ENCODE measurements at regions not wholly inside any gene's neighbourhood (a gene's known extent, or its start where the extent isn't known, plus 50 kb on each side); places are given as distances from the start of the nearest gene placed in this dataset.

- Histone ChIP-seq H3K4me3 (no peak overlapping the region), H3K4me1 (no peaks in the 10 kb centered on the region), H3K27me3 (ENCODE audit: low read depth) (no peaks in the 10 kb centered on the region), H3K9me3 (replicated peaks) (no peaks in the 10 kb centered on the region), H3K27ac (replicated peaks) (no peak overlapping the region), H3K36me3 (no peaks in the 10 kb centered on the region)
- DNase-seq = no peak
- intact Hi-C loops (cut with micrococcal nuclease) = no loop called here
- TF ChIP-seq, protein P1, sequence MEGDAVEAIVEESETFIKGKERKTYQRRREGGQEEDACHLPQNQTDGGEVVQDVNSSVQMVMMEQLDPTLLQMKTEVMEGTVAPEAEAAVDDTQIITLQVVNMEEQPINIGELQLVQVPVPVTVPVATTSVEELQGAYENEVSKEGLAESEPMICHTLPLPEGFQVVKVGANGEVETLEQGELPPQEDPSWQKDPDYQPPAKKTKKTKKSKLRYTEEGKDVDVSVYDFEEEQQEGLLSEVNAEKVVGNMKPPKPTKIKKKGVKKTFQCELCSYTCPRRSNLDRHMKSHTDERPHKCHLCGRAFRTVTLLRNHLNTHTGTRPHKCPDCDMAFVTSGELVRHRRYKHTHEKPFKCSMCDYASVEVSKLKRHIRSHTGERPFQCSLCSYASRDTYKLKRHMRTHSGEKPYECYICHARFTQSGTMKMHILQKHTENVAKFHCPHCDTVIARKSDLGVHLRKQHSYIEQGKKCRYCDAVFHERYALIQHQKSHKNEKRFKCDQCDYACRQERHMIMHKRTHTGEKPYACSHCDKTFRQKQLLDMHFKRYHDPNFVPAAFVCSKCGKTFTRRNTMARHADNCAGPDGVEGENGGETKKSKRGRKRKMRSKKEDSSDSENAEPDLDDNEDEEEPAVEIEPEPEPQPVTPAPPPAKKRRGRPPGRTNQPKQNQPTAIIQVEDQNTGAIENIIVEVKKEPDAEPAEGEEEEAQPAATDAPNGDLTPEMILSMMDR (IDR thresholded peaks at IDR 0.05; ENCODE audit: borderline replicate concordance) = no peak
These were observed 1294.3 kb upstream of the ATXN8OS start for GRCh38 chr13:68813180-68813796.

GRCh38 chr13:68810660-68811059, 1297.0 kb upstream of the ATXN8OS start:
- no peak for DNase-seq

DNA sequence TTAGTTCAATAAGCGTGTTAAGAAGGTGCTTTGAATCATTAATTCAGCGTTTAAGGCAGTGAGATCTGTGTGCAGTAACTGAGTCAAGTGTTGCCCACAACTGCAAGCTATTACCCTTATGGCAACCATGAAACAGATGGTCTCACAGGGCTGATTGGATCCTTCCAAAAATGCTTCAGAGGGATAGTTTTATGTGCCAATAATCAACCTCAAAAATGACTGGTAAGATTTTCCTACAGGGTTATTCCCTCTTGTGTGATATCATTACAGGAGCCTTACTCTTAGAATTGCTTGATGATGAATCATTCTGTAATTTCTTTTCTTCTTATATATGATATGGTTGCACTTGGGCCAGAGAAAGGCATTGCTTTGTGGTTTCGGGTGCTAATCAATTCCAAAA, 1299.2 kb upstream of the ATXN8OS start:
- Histone ChIP-seq H3K4me3 (no peak overlapping the region), H3K4me1 (no peaks in the 10 kb centered on the region), H3K36me3 (no peaks in the 10 kb centered on the region), H3K9me3 (replicated peaks) (no peaks in the 10 kb centered on the region), H3K27ac (replicated peaks) (no peak overlapping the region), H3K27me3 (ENCODE audit: low read depth) (no peaks in the 10 kb centered on the region)
- TF ChIP-seq, protein P1 (IDR thresholded peaks at IDR 0.05; ENCODE audit: borderline replicate concordance) = no peak
- no peak for DNase-seq
- intact Hi-C loops (cut with micrococcal nuclease) = no loop called here

More at GRCh38 chr13:68810660-68811059, 1297.0 kb upstream of the ATXN8OS start:
- Histone ChIP-seq H3K27me3 (ENCODE audit: low read depth) (no peaks in the 10 kb centered on the region), H3K36me3 (no peaks in the 10 kb centered on the region), H3K9me3 (replicated peaks) (no peaks in the 10 kb centered on the region), H3K27ac (replicated peaks) (no peak overlapping the region), H3K4me3 (no peak overlapping the region), H3K4me1 (no peaks in the 10 kb centered on the region)
- TF ChIP-seq, protein P1 (IDR thresholded peaks at IDR 0.05; ENCODE audit: borderline replicate concordance) = no peak
- intact Hi-C loops (cut with micrococcal nuclease) = no loop called here

GRCh38 chr13:68806125-68806524, 1301.5 kb upstream of the ATXN8OS start:
- DNase-seq = no peak
- H3K27me3 ChIP-seq (ENCODE audit: low read depth) = no peaks in the 10 kb centered on the region
- H3K4me1 ChIP-seq = no peaks in the 10 kb centered on the region
- no peaks in the 10 kb centered on the region for H3K36me3 ChIP-seq
- intact Hi-C loops (cut with micrococcal nuclease) = no loop called here
- H3K4me3 ChIP-seq = no peak overlapping the region
- no peaks in the 10 kb centered on the region for H3K9me3 ChIP-seq (replicated peaks)
- H3K27ac ChIP-seq (replicated peaks) = no peak overlapping the region
- TF ChIP-seq, protein P1 (IDR thresholded peaks at IDR 0.05; ENCODE audit: borderline replicate concordance) = no peak

- Histone ChIP-seq H3K4me3 (no peak overlapping the region), H3K4me1 (no peaks in the 10 kb centered on the region), H3K9me3 (replicated peaks) (peaks cover 40% of the 10 kb centered on the region), H3K36me3 (no peaks in the 10 kb centered on the region), H3K27ac (replicated peaks) (no peak overlapping the region), H3K27me3 (ENCODE audit: low read depth) (no peaks in the 10 kb centered on the region)
- DNase-seq = no peak
- intact Hi-C loops (cut with micrococcal nuclease) = no loop called here
- TF ChIP-seq, protein P1 (IDR thresholded peaks at IDR 0.05; ENCODE audit: borderline replicate concordance) = no peak
These were observed 1323.4 kb upstream of the ATXN8OS start for GRCh38 chr13:68784275-68784674.
